OCI-M2 (cell line): ENCODE measurements at regions not wholly inside any gene's neighbourhood (a gene's known extent, or its start where the extent isn't known, plus 50 kb on each side); places are given as distances from the start of the nearest gene placed in this dataset.
"Not testable (repeated sequence)": the region's sequence is repeated elsewhere in the genome, so short reads cannot be mapped to it uniquely, and the experiment has no call there.

ENCODE experiments used
- DNase-seq: peaks from one replicate; lab custom pipeline; 2025; ENCODE audit not compliant: unreplicated experiment; lab: John Stamatoyannopoulos, UW

DNA sequence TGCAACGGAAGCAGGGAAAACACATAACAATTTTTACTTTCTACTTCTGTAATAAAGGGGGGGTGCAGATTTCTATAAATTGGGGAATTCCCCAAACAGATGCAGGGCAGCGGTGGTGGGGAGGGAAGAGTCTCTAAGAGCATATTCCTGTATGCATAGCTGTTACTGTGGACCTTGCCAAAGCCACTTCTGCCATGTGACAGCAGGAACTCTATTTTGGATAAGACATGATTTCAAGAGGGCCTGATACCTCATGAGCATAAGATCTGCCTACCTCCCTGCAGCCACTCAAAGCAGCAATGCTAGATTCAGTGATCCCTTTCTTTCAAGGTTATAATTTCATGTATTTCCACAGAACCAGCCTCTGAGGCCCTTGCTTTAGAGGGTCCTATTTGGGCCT is 86.2 kb upstream of the CNKSR3 start:
- DNase-seq: no peak

DNA sequence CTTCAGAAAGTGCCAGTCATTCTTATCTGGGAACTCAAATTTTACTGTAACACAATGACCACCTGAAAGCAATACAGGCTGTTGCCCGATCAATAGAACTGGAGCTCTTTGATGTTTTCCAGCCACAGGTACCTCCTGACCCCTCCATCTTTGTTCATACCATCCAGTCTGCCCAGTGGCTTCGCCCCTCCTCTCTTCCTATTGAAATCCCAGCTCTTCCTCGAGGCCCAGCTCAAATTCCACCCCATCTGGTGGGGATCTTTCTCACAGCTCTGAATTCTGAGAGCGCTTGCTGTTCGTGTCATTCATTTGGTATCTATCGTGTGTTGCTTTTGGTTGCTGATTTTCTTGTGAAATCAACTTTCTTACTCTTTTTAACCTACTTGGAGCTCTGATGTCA is 87.9 kb upstream of the CNKSR3 start:
- DNase-seq: no peak

GRCh38 chr6:154602296-154602695 is 91.8 kb upstream of the CNKSR3 start:
- DNase-seq: no peak

DNA sequence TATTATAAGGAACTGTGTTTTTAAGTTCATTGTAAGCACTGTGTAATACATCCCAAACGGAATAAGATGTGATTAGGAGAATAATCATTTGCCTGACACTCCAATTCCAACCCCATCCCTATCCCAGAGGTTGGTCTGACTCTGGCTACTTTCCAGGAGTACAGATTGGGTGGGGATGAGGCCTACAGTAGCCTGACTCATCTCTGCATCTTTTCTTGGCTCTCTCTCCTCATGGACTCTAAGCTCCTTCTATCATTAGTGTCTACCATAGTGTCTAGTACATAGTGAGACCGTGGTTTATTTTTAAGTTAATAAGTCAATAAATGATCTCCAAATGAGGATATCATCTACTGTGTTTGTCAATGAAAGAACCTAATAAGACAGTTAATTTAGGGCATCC is 92.2 kb upstream of the CNKSR3 start:
- DNase-seq: no peak

DNA sequence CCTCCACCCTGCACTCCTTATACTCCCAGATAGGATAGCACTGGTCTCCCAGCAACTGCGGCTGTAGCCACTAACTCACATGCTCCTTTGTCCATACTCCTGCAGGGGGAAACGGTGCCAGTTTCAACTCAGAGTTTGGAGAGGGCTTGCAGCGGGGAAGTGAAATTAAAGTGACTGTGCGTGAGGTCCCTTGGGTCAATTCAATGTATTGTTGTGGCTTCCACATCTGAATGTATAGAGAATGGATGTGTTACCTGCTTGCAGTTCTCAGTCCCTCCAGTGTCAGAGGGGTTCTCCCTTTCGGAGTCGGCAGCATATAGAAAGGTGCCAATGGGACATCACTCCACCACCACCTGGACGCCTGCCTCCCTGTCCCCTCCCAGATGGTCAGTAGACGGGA is 93.6 kb upstream of the CNKSR3 start:
- DNase-seq: no peak

GRCh38 chr6:154605178-154605881 is 94.8 kb upstream of the CNKSR3 start:
- DNase-seq: no peak

DNA sequence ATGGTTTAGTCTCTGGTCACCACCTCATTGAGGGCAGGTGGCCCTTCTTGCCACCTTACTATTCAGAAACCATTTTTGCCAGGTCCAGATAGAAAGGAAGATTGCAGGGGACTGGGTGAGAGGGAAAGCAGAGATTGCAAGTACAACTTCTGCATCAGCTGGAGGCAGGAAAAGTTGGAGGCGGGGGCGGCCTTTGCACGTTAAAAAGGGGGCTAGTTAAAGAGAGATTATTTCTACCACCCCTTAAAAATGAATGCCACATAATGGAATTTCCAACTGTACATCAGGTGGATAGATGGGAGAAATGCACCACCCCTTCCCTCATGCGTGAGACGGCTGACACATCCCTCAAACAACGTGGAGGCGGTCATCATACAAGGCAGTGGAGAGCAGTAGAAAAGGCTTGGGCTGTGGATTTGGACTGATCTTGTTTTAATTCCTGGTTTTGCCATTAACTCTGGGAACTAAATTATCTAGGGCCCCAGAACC is 95.4 kb upstream of the CNKSR3 start:
- no peak for DNase-seq

GRCh38 chr6:154606457-154606856 is 96.0 kb upstream of the CNKSR3 start:
- DNase-seq: no peak

DNA sequence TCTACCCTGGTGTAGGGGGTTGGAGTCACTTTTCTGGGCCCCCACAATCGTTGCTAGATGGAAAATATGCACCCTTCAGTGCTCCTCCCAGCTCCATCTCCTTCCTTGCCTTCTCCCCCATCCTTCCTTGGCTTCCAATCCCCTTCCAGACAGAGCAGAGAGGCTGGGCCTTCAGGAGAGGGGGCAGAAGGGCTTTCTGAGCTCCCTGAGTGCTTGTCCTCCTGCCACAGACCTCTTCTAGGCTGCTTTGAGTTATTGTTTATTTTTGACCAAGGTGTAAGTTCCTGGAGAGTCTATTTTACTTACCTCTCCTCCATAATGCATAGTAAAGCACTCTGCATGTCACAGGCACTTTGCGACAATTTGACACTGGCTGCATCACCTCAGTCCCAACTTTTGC is 96.4 kb upstream of the CNKSR3 start:
- DNase-seq: no peak

DNA sequence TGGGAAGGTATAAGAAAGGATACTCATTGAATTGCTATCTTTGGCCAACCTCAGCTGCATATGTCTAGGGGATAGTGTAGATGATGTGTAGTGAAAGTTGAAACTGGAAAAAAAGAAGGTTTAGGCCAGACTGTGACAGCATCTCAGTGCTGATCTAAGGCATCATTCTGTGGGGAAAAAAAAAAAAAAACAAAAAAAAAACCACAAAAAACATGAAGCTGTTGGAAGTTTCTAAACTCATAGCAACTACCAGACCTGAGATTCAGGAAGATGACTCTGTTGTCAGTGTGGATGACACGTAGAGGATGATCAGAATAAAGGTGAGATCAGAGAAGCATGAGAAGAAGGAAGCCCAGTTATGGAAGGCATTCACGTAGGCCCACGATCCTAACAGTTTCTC is 100.8 kb upstream of the CNKSR3 start:
- no peak for DNase-seq

DNA sequence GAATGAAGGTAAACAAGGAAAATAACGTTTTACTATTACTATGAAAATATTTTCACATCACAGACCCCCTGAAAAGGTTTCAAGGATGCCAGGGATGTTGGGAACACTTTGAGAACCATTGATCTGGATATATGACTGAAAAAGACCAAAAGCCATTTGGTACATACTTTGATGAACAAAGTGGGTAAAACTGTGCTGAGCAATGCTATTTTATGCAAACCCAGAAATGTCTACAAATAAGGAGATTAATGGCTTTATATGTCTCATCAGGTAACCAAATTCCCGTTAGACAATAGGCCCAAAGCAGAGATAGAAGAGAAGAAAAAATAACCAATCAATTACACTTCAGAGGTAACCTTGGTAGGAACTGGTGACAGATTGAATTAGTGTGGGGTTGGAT is 101.4 kb upstream of the CNKSR3 start:
- DNase-seq: no peak

- DNase-seq: no peak
Observed at GRCh38 chr6:154613137-154613676, 102.7 kb upstream of the CNKSR3 start.

- no peak for DNase-seq
Observed at GRCh38 chr6:154614101-154614500, 103.6 kb upstream of the CNKSR3 start.

DNA sequence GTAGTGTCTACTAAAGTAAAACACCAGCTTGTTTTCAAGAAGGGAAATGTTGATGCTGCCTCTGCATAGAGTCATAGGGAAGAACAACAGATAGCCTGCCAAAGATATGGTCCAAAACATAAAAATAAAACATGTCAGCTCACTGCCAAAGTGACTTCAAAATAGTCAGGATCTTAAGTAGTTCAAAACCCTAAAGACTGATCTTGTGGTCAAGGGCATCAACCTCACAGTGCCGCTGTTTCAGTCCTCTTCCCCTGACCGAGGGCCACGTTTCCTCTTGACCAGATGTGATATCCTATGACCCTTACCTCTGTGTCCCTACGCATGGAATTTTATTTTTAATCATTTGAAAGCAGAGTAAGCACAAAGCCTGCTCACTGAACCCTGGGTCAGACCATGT is 104.2 kb upstream of the CNKSR3 start:
- no peak for DNase-seq

GRCh38 chr6:154615483-154616025 is 105.1 kb upstream of the CNKSR3 start:
- DNase-seq: no peak

DNA sequence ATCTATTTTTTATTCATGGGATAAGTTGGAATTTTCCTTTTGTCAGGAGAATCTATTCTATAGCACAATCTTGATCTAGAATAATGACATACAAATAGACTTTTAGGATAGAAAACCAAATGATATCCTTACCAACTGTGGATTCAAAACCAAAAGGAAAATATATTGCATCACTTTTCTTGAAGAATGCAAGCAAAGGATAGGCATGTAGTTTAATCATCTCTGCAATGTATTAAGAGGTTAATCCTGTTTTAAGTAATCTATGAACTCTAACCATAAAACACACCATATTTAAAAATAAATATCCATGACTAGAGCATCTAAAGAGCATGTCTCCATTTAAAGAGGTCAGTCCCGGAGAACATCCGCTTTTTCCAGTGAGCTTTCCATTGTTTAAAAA is 106.7 kb upstream of the CNKSR3 start:
- DNase-seq: no peak

GRCh38 chr6:154619146-154619545 is 108.7 kb upstream of the CNKSR3 start:
- no peak for DNase-seq

DNA sequence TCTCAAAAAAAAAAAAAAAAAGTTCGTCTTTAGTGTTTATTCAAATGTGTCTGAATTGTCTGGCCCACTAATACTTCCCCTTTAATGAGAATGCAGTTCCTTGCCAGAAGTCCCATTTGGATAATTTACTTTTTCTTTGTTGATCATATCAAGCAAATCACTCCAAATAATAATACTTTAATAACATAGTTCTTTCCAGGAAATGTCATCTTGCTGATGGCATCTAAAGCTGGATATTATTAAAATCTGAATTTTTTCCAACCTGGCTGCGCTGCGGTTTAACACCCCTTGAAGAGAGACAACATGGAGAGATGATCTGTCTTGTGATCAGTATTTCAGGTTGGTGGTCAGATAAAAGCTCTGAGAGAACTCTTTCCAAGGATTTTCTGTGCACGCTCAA is 111.2 kb upstream of the CNKSR3 start:
- DNase-seq: no peak

GRCh38 chr6:154622618-154623336 is 110.4 kb upstream of the SCAF8 start:
- DNase-seq: no peak

DNA sequence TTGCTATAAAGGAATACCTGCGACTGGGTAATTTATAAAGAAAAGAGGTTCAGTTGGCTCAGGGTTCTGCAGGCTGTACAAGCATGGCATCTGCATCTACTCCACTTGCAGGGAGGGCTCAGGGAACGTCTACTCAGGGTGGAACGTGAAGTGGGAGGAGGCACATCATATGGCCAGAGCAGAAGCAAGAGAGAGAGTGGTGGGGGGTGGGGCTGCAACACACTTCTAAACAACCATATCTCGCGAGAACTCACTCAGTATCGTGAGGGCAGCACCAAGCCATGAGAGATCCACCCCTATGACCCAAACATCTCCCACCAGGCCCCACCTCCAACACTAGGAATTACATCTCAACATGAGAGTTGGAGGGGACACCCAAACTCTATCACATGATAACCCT is 109.8 kb upstream of the SCAF8 start:
- no peak for DNase-seq

GRCh38 chr6:154624038-154624599 is 109.1 kb upstream of the SCAF8 start:
- DNase-seq: no peak

DNA sequence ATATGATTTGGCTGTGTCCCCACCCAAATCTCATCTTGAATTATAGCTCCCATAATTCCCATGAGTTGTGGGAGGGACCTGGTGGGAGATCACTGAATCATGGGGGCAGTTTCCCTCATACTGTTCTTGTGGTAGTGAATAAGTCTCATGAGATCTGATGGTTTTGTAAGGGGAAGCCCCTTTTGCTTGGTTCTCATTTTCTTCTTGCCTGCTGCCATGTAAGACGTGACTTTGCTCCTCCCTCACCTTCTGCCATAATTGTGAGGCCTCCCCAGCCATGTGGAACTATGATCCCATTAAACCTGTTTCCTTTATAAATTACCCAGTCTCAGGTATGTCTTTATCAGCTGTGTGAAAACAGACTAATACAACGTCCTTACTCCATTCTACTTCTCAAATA is 108.5 kb upstream of the SCAF8 start:
- DNase-seq: not testable (repeated sequence)
